Spinal cord (tissue), 9 donors: ENCODE measurements at regions not wholly inside any gene's neighbourhood (a gene's known extent, or its start where the extent isn't known, plus 50 kb on each side); places are given as distances from the start of the nearest gene placed in this dataset.

Experiments used
- DNase-seq, 6 donors: peaks; one replicate each; pipeline versions ENCODE4 v3.0.0 to v3.0.0-alpha.2; 2013 to 2015; ENCODE audit warnings: low spot score in 6 of 6, low read depth in 4 of 6
- H3K27ac ChIP-seq: one replicate; pipeline ENCODE4 v1.5.1; 2013; ENCODE audit warnings: low read depth, low read length, control low read depth
- H3K27me3 ChIP-seq: one replicate; pipeline ENCODE4 v1.6.1; 2013; ENCODE audit warnings: low read length; ENCODE audit not compliant: control insufficient read depth, insufficient read depth
- H3K36me3 ChIP-seq: one replicate; pipeline ENCODE4 v1.6.1; 2013; ENCODE audit warnings: low read length; ENCODE audit not compliant: control insufficient read depth, insufficient read depth
- H3K4me1 ChIP-seq: one replicate; pipeline ENCODE4 v1.6.1; 2013; ENCODE audit warnings: low read length; ENCODE audit not compliant: control insufficient read depth, insufficient read depth
- H3K4me3 ChIP-seq: one replicate; pipeline ENCODE4 v1.5.1; 2013; ENCODE audit warnings: low read depth, low read length, control low read depth
- H3K9me3 ChIP-seq: one replicate; pipeline ENCODE4 v1.6.1; 2013; ENCODE audit warnings: low read length; ENCODE audit not compliant: control insufficient read depth, insufficient read depth
- WGBS: methylation state at CpG from one replicate; pipeline ENCODE4 v1.1.5; 2013; ENCODE audit warnings: missing lambda C conversion rate; ENCODE audit not compliant: insufficient coverage; 5-methylcytosine and 5-hydroxymethylcytosine counted together
- donor health status: healthy.

GRCh38 chr7:25069900-25070443 lies 55.1 kb downstream of the CYCS start:
- Histone ChIP-seq H3K36me3 (no peaks in the 10 kb centered on the region), H3K9me3 (no peaks in the 10 kb centered on the region), H3K4me3 (peak overlapping the region; percentile 18), H3K27me3 (no peaks in the 10 kb centered on the region), H3K4me1 (no peaks in the 10 kb centered on the region), H3K27ac (no peak overlapping the region)
- DNase-seq: peak; percentile 44 to 94 (median 66)
- WGBS: 0% methylated on average over 3 of the region's 11 CpGs

GRCh38 chr7:25068502-25069213 lies 56.4 kb downstream of the CYCS start:
- Histone ChIP-seq H3K9me3 (no peaks in the 10 kb centered on the region), H3K27ac (no peak overlapping the region), H3K27me3 (no peaks in the 10 kb centered on the region), H3K36me3 (no peaks in the 10 kb centered on the region), H3K4me1 (no peaks in the 10 kb centered on the region), H3K4me3 (no peak overlapping the region)
- 94% methylated on average over 6 of the region's 10 CpGs for WGBS
- DNase-seq: no peak

- H3K4me1 ChIP-seq: no peaks in the 10 kb centered on the region
- H3K27ac ChIP-seq: no peak overlapping the region
- H3K36me3 ChIP-seq: no peaks in the 10 kb centered on the region
- DNase-seq: no peak
- H3K4me3 ChIP-seq: no peak overlapping the region
- WGBS: 100% methylated on average over 1 of the region's 6 CpGs
- H3K27me3 ChIP-seq: no peaks in the 10 kb centered on the region
- no peaks in the 10 kb centered on the region for H3K9me3 ChIP-seq
Measured at GRCh38 chr7:25067726-25068501, 57.1 kb downstream of the CYCS start.

GRCh38 chr7:25066253-25066652 lies 58.8 kb downstream of the CYCS start:
- DNase-seq: no peak
- 100% methylated on average over 1 of the region's 1 CpG for WGBS

GRCh38 chr7:25062380-25062779 lies 62.7 kb downstream of the CYCS start:
- H3K36me3 ChIP-seq: no peaks in the 10 kb centered on the region
- H3K4me1 ChIP-seq: no peaks in the 10 kb centered on the region
- no peaks in the 10 kb centered on the region for H3K9me3 ChIP-seq
- H3K27ac ChIP-seq: no peak overlapping the region
- no peak overlapping the region for H3K4me3 ChIP-seq
- WGBS: 94% methylated on average over 4 of the region's 4 CpGs
- H3K27me3 ChIP-seq: no peaks in the 10 kb centered on the region
- DNase-seq: no peak

More at GRCh38 chr7:25066253-25066652, 58.8 kb downstream of the CYCS start:
- Histone ChIP-seq H3K4me1 (no peaks in the 10 kb centered on the region), H3K27me3 (no peaks in the 10 kb centered on the region), H3K27ac (no peak overlapping the region), H3K36me3 (no peaks in the 10 kb centered on the region), H3K9me3 (no peaks in the 10 kb centered on the region), H3K4me3 (no peak overlapping the region)

- H3K4me1 ChIP-seq: no peaks in the 10 kb centered on the region
- whole genome bisulfite sequencing: 75% methylated on average over 14 of the region's 17 CpGs
- no peaks in the 10 kb centered on the region for H3K36me3 ChIP-seq
- H3K27ac ChIP-seq: no peak overlapping the region
- no peaks in the 10 kb centered on the region for H3K27me3 ChIP-seq
- H3K9me3 ChIP-seq: no peaks in the 10 kb centered on the region
- no peak for DNase-seq
- no peak overlapping the region for H3K4me3 ChIP-seq
Measured at GRCh38 chr7:25060487-25061055, 64.5 kb downstream of the CYCS start.

- DNase-seq: no peak
- WGBS: 72% methylated on average over 5 of the region's 7 CpGs
- no peaks in the 10 kb centered on the region for H3K4me1 ChIP-seq
- H3K9me3 ChIP-seq: no peaks in the 10 kb centered on the region
- H3K27me3 ChIP-seq: no peaks in the 10 kb centered on the region
- no peak overlapping the region for H3K27ac ChIP-seq
- H3K36me3 ChIP-seq: no peaks in the 10 kb centered on the region
- no peak overlapping the region for H3K4me3 ChIP-seq
Measured at GRCh38 chr7:25059576-25059975, 65.5 kb downstream of the CYCS start.

- WGBS: no CpG with 5 or more reads among the region's 4 CpGs
Measured at GRCh38 chr7:25056368-25056767, 68.7 kb downstream of the CYCS start.

GRCh38 chr7:25055520-25056220 lies 69.4 kb downstream of the CYCS start:
- H3K4me1 ChIP-seq: no peaks in the 10 kb centered on the region
- H3K9me3 ChIP-seq: no peaks in the 10 kb centered on the region
- H3K4me3 ChIP-seq: no peak overlapping the region
- no peak overlapping the region for H3K27ac ChIP-seq
- H3K27me3 ChIP-seq: no peaks in the 10 kb centered on the region
- WGBS: 100% methylated on average over 3 of the region's 6 CpGs
- H3K36me3 ChIP-seq: no peaks in the 10 kb centered on the region
- peak in 1 of 6 donors; percentile 39 for DNase-seq

More at GRCh38 chr7:25056368-25056767, 68.7 kb downstream of the CYCS start:
- Histone ChIP-seq H3K9me3 (no peaks in the 10 kb centered on the region), H3K36me3 (no peaks in the 10 kb centered on the region), H3K4me1 (no peaks in the 10 kb centered on the region), H3K27me3 (no peaks in the 10 kb centered on the region), H3K4me3 (no peak overlapping the region), H3K27ac (no peak overlapping the region)
- DNase-seq: no peak
